HUES48 (cell line): ENCODE measurements at regions not wholly inside any gene's neighbourhood (a gene's known extent, or its start where the extent isn't known, plus 50 kb on each side); places are given as distances from the start of the nearest gene placed in this dataset.
A peak's percentile ranks its signal among the peaks of the same experiment; 100 is the strongest.

Experiments used
- H3K27ac ChIP-seq: one replicate; pipeline ENCODE4 v1.7.0; 2013; ENCODE audit warnings: low read depth, low read length, inconsistent platforms
- H3K27me3 ChIP-seq: 2 replicates; pipeline ENCODE4 v1.6.1; 2013; ENCODE audit warnings: mild to moderate bottlenecking, low read length; ENCODE audit not compliant: control insufficient read depth, insufficient read depth
- H3K36me3 ChIP-seq: 2 replicates; pipeline ENCODE4 v1.6.1; 2013; ENCODE audit warnings: low read length; ENCODE audit not compliant: control insufficient read depth, insufficient read depth
- H3K4me1 ChIP-seq: 2 replicates; pipeline ENCODE4 v1.6.1; 2013; ENCODE audit warnings: mild to moderate bottlenecking, low read length; ENCODE audit not compliant: control insufficient read depth, insufficient read depth
- H3K4me3 ChIP-seq: 2 replicates; pipeline ENCODE4 v1.5.1; 2013; ENCODE audit warnings: mild to moderate bottlenecking, low read depth, low read length
- H3K9ac ChIP-seq: 2 replicates; pipeline ENCODE4 v1.6.1; 2013; ENCODE audit warnings: mild to moderate bottlenecking, low read depth, low read length, moderate library complexity
- H3K9me3 ChIP-seq: 2 replicates; pipeline ENCODE4 v1.6.1; 2013; ENCODE audit warnings: low read length; ENCODE audit not compliant: control insufficient read depth, insufficient read depth

- no peak overlapping the region for H3K27ac ChIP-seq
- no peaks in the 10 kb centered on the region for H3K9me3 ChIP-seq
- no peaks in the 10 kb centered on the region for H3K36me3 ChIP-seq
- H3K4me1 ChIP-seq, result no peaks in the 10 kb centered on the region
- H3K27me3 ChIP-seq, result no peaks in the 10 kb centered on the region
- no peak overlapping the region for H3K9ac ChIP-seq
- H3K4me3 ChIP-seq, result no peak overlapping the region
Measured at GRCh38 chr6:122136386-122136785, 263.1 kb upstream of the HSF2 start.

DNA sequence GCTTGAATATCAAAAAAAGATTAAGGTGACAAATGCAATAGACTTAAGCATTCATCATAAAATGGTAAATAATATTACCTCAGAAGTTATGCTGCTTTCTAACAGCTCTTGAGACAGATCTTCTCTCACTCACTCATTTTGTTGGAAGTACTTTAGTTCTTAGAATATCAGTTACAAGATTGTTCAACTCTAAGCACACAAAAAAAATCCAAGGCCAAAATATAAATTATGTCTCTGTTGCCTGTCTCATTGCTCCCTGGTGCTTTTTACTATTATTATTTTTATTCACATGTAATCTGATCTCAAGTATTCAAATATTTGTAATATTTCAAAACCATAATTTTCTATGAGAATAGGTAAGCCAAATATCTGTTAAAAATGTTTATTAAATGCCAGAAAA is 259.4 kb upstream of the HSF2 start:
- Histone ChIP-seq H3K4me1 (no peaks in the 10 kb centered on the region), H3K9me3 (no peaks in the 10 kb centered on the region), H3K27ac (no peak overlapping the region), H3K36me3 (no peaks in the 10 kb centered on the region), H3K27me3 (no peaks in the 10 kb centered on the region), H3K4me3 (no peak overlapping the region), H3K9ac (no peak overlapping the region)

DNA sequence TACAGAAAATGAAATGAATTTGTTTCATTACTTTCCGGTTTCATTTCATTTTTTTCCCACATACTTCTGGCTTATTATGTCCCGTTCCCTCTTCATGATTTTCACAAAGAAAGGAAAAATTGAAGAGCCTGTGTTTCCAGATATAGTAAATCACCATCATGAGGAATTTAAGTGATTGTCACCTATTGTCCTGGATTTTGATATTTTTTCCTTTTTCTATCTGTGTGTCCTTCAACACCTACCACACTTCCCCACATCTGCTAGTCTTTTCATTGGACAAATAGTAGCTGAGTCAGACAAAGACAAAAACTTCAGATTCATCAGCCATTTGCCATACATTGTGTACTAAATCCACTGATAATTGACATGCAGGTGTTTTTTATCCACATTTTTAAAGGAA is 258.2 kb upstream of the HSF2 start:
- H3K27ac ChIP-seq, result no peak overlapping the region
- H3K9me3 ChIP-seq, result no peaks in the 10 kb centered on the region
- H3K36me3 ChIP-seq, result no peaks in the 10 kb centered on the region
- H3K27me3 ChIP-seq, result no peaks in the 10 kb centered on the region
- no peaks in the 10 kb centered on the region for H3K4me1 ChIP-seq
- no peak overlapping the region for H3K9ac ChIP-seq
- no peak overlapping the region for H3K4me3 ChIP-seq

- Histone ChIP-seq H3K9me3 (no peaks in the 10 kb centered on the region), H3K4me3 (no peak overlapping the region), H3K36me3 (no peaks in the 10 kb centered on the region), H3K9ac (no peak overlapping the region), H3K27me3 (no peaks in the 10 kb centered on the region), H3K27ac (no peak overlapping the region), H3K4me1 (no peaks in the 10 kb centered on the region)
Measured at GRCh38 chr6:122143813-122144601, 255.4 kb upstream of the HSF2 start.

- Histone ChIP-seq H3K9ac (no peak overlapping the region), H3K9me3 (no peaks in the 10 kb centered on the region), H3K27ac (no peak overlapping the region), H3K27me3 (no peaks in the 10 kb centered on the region), H3K4me3 (no peak overlapping the region), H3K4me1 (no peaks in the 10 kb centered on the region), H3K36me3 (no peaks in the 10 kb centered on the region)
Measured at GRCh38 chr6:122145246-122145645, 254.2 kb upstream of the HSF2 start.

DNA sequence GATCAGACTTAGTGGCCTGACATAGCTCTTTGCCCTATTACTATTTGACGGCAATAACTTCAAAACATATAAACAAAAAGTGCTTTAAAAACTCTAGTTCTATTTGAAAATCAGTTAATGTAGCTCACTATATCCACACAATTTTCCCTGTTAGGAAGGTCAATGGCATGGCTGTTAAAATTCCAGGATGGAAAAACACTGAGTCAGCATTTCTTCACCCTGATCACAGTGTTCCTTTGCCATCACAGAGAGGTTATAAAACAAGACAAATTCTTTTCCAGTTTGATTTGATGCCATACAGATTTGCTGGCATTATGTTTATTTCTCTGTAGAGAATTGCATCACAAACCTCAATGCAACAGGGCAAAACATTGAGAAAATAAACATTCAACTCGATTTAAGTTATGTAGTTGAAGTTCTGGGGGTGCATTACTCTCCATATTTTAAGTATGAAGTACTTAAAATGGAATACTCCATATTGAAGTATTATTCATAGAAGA is 253.7 kb upstream of the HSF2 start:
- Histone ChIP-seq H3K4me3 (no peak overlapping the region), H3K36me3 (no peaks in the 10 kb centered on the region), H3K27me3 (no peaks in the 10 kb centered on the region), H3K4me1 (no peaks in the 10 kb centered on the region), H3K9ac (no peak overlapping the region), H3K9me3 (no peaks in the 10 kb centered on the region), H3K27ac (no peak overlapping the region)

GRCh38 chr6:122147291-122147690 is 252.2 kb upstream of the HSF2 start:
- no peak overlapping the region for H3K27ac ChIP-seq
- no peak overlapping the region for H3K9ac ChIP-seq
- no peaks in the 10 kb centered on the region for H3K27me3 ChIP-seq

GRCh38 chr6:122151066-122151465 is 248.4 kb upstream of the HSF2 start:
- Histone ChIP-seq H3K27ac (no peak overlapping the region), H3K4me3 (no peak overlapping the region), H3K4me1 (peaks cover 10% of the 10 kb centered on the region), H3K27me3 (no peaks in the 10 kb centered on the region), H3K36me3 (no peaks in the 10 kb centered on the region), H3K9me3 (no peaks in the 10 kb centered on the region), H3K9ac (no peak overlapping the region)

More at GRCh38 chr6:122147291-122147690, 252.2 kb upstream of the HSF2 start:
- Histone ChIP-seq H3K4me3 (no peak overlapping the region), H3K36me3 (no peaks in the 10 kb centered on the region), H3K4me1 (no peaks in the 10 kb centered on the region), H3K9me3 (no peaks in the 10 kb centered on the region)

GRCh38 chr6:122151763-122152162 is 247.7 kb upstream of the HSF2 start:
- Histone ChIP-seq H3K4me1 (peaks cover 10% of the 10 kb centered on the region), H3K27ac (no peak overlapping the region), H3K9ac (no peak overlapping the region), H3K4me3 (no peak overlapping the region), H3K27me3 (no peaks in the 10 kb centered on the region), H3K36me3 (no peaks in the 10 kb centered on the region), H3K9me3 (no peaks in the 10 kb centered on the region)

GRCh38 chr6:122153557-122153956 is 245.9 kb upstream of the HSF2 start:
- Histone ChIP-seq H3K9me3 (no peaks in the 10 kb centered on the region), H3K4me1 (peaks cover 10% of the 10 kb centered on the region), H3K4me3 (no peak overlapping the region), H3K27ac (peak overlapping the region; percentile 44), H3K36me3 (no peaks in the 10 kb centered on the region), H3K27me3 (no peaks in the 10 kb centered on the region), H3K9ac (no peak overlapping the region)

DNA sequence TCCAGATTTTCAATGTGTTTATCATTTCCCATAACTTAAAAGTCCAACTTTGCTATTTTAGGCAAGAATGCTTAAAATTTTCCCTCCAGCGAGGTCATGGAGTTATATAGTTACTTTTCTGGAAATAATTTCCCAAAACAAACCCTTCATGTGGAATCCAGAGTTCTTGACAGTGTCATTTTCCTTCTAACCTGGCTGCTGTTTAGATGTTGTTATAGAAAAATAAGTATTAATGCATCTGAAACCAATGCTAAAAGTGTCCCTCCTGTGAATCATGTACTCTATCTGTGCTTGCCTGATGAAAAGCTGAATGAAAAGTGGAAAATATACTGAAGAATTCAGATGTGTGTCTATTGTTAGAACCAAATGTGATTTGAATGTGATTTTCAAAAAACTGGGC is 245.3 kb upstream of the HSF2 start:
- no peaks in the 10 kb centered on the region for H3K9me3 ChIP-seq
- H3K4me1 ChIP-seq, result peaks cover 10% of the 10 kb centered on the region
- no peaks in the 10 kb centered on the region for H3K36me3 ChIP-seq
- no peaks in the 10 kb centered on the region for H3K27me3 ChIP-seq
- no peak overlapping the region for H3K9ac ChIP-seq
- H3K27ac ChIP-seq, result peak overlapping the region; percentile 44
- no peak overlapping the region for H3K4me3 ChIP-seq
